Dermis microvascular lymphatic vessel endothelial cell (primary cell): ENCODE measurements at regions not wholly inside any gene's neighbourhood (a gene's known extent, or its start where the extent isn't known, plus 50 kb on each side); places are given as distances from the start of the nearest gene placed in this dataset.

Experiments
- DNase-seq, 2 donors: peaks; one replicate each; pipeline versions ENCODE4 v3.0.0 to v3.0.0-alpha.2; 2010; ENCODE audit warnings: low read depth in 2 of 2

DNA sequence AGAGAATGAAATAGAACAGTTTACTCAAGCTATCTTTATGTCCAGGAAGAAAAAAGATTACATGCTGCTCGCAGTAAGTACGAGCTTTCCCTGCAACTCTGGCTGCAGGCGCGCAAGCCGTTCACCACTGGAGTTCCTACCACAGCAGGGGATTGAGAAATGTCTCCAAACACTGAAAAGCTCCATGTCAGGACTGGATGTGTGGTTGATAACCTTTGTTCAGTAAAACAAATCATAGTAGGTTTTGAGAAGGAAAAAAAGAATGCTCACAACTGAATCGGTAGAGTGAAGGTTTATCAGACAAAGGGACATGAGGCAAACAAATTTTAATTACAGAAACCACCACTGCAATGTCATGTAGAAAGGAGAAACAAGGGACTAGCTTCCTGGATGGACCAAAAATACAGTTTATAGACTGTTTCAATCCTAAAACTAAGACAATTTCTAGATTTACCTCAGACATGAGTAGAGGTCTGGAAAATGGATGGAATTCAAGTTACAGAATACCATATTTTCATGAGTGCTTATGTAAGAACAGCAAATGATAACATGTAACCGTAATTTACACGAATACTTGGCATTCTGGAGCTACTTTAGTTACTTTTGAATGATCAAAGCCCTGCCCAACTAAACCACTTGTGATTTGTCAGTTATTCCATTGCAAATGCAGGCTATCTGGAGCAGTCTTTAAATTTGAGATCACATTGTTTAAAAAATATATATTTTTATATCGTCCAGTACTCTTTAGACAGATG, 471.1 kb downstream of the SHQ1 start:
- no peak for DNase-seq

GRCh38 chr3:72375237-72376076, 472.8 kb downstream of the SHQ1 start:
- no peak for DNase-seq

- DNase-seq: no peak
Observed at GRCh38 chr3:72373139-72373538, 475.1 kb downstream of the SHQ1 start.

- DNase-seq: no peak
Observed at GRCh38 chr3:72372161-72372560, 476.1 kb downstream of the SHQ1 start.

DNA sequence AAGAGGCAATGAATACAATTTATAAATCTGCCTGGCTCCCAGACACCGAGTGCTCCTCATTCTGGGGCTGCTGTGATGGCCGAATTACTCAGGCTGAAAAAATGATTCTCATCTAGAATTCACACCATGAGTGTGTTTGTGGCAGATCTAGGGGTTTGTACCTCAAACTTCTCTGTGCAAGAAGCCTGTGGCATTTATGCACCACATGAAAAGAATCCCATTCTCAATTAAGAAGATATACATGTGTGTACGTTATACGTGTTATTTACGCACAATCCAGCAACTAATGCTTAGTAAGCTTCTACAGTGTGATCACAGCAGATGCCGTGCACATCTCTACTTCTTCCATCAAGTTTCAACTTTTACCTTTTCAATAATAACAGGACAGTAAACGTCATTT, 476.8 kb downstream of the SHQ1 start:
- DNase-seq: no peak

DNA sequence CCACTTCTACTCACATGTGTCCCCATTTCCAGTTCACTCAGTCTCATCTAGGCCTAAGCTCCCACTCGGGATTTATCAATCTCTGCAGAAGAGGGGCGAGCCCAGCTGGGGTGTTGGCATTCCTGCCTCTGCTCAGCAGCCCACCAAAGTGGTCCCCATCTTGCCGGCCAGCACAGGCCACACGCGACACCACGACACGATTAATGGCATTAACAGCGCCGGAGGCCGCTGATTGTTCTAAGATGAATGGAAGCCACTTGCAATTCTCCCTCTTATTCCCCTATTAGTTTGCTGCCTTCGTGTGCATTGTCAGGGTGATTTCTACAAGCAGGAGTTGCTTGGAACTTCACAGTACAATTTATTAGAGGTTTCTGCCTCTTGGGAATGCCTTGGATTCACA, 477.3 kb downstream of the SHQ1 start:
- no peak for DNase-seq

DNA sequence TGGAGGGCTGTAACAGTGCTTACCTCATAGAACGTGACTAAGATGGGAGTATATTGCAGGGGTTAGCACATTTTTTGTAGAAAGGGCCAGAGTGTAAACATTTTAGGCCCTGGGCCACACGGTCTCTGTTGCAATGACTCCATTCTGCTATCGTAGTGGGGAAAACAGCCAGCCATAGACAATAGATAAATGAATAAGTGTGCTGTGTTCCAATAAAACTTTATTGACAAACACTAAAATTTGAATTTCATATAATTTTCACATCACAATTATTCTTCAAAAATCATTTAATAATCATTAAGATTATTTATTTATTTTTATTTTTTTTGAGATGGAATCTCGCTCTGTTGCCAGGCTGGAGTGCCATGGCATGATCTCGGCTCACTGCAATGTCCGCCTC, 478.6 kb downstream of the SHQ1 start:
- no peak for DNase-seq

- DNase-seq: no peak
Observed at GRCh38 chr3:72368331-72368975, 479.8 kb downstream of the SHQ1 start.

DNA sequence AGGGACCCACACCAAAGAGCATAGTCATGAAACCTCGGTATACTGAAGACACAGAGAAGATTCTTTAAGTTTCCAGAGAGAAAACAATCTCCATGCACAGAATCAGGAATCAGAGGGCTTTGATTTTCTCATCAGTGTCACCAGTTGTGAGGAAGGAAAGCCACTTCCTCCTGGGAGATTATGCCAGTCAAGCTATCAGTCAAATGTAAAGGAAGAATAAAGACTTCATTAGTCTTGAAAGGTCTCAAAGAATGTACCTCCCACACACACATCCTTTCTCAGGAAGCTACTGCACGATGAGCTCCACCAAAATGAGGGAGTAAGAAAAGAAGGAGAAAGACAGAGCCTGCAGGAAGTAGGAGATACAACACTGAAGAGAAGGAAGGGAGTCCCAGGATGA, 486.3 kb downstream of the SHQ1 start:
- no peak for DNase-seq

GRCh38 chr3:72359743-72360142, 488.5 kb downstream of the SHQ1 start:
- DNase-seq: no peak

- no peak for DNase-seq
Observed at GRCh38 chr3:72355168-72355567, 493.1 kb downstream of the SHQ1 start.

DNA sequence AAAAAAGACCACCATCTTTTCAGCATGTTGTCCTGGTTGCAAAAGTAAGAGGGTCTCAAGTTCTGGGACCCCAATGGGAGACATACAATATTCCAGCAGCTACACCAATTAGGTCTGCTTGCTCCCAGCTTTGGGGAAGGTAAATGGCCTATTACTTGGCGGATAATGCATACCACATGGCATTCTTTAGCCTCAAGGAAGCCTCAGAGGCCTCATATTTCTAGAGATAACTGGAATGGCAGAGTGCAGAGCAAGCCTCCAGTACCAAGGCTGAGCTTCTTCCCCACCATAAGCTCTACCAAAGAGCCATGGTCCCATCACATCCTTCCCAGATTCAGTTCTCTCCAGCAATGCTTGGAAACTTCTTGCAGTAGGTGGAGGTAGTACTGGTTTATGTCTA, 493.8 kb downstream of the SHQ1 start:
- no peak for DNase-seq

DNA sequence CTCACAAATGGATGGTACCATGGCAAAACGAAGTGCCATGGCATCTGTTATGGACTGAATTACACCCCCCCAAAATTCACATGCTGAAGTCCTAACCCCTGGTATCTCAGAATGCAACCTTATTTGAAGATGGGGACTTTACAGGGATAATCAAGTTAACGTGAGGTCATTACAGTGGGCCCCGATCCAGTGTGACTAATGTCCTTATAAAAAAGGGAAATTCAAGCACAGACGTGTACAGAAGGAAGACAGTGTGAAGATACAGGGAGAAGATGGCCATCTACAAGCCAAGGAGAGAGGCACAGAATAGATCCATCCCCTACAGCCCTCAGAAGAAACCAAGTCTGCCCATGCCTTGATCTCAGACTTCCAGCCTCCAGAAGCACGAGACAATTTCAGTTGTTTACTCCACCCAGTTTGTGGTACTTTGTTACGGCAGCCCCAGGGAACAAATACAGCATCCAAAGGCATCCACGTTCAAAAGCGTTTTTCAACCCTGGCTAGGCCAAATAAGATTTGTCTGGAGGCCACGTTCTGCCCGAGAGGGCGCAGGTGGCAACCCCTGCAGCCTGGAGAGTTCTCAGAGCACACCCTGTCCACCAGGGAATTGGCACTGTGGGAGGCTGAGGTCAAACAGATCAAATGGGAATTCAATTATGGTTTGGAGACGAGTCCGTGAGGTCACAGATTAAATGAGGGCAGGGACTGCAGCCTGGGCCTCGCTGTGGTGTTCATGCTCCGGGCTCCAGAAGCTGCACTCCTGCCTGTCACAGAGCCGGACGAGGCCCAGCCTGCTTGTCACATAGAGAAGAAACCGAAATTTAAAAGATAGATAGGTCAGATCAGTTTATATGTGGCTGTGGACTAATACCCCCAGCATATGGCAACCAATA, 494.8 kb downstream of the SHQ1 start:
- DNase-seq: no peak

DNA sequence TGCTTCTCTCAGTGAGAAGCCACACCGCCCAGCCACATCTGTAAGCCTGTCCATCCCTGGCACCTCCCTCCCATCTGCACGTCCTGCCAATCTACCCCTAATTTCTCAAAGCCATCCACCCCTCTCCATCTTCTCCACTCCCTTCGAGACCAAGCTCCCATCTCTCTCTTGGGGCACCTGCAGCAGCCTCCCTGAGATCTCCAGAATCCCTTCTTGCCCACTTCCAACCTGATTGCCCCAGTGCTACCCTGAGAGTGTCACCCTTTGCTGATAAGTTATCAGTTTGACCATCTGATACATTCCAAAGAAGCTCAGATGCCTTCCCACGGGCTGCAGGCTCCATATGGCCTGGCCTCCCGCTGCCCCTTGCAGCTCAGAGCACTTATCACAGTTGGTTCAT, 496.1 kb downstream of the SHQ1 start:
- DNase-seq: no peak

- no peak for DNase-seq
Observed at GRCh38 chr3:72351536-72351935, 496.7 kb downstream of the SHQ1 start.

DNA sequence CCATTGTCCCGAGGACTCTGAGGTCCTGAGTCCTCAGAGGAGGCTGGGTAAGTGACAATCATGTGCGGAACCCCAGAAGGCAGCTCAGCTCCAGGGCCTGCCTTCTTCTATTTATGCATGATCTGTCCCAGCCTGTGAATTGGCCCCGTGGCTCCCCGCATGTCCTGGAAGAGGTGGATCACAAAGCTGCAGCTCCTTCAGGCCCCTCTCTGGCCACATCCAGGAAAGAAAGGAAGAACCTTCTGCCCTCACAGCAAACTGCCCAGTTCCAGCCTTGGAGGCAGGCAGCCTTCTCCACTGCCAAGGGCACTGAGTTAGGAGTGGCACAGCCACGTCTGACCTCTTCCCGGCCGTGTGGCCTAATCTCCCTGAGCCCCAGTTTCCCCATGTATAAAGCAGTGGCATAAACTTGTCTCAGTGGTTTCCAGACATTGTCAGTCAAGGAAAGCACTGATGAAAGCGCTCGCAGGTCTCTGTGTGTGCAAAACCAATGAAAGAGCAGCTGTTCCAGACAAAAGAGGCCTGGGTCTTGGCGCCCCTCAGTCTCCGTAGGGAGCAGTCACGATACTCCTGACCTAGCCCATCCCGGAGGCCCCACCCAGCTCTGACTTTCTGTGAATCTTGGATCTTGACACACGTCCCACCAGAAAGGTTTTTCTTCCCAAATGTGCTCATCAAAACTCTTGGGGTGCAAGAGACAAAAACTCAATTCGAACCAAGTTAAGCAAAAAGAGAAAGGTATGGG, 497.3 kb downstream of the SHQ1 start:
- no peak for DNase-seq

DNA sequence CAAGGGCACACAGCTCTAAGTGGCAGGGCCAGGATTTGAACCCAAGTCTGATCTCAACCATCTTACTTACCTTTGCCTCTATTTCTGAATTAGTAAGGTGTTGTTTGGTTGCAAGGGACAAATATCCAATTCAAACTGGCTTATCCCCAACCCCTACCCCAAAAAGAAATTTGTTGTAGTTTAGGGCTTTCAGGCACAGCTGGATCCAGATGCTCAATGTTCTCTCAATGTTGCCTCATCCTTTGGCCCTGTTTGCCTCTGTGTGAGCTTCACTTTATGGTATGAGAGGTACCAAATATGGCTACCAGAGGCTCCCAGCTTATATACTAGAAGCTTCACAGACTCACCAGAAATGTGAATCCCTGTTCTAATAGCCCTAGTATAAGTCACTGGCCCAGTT, 499.9 kb downstream of the SHQ1 start:
- DNase-seq: no peak

- peak; percentile 9 to 69 for DNase-seq
Observed at GRCh38 chr3:72347819-72348319, 500.4 kb downstream of the SHQ1 start.

- DNase-seq: peak in 1 of 2 donors; percentile 79
Observed at GRCh38 chr3:72346526-72346926, 501.7 kb downstream of the SHQ1 start.

GRCh38 chr3:72345980-72346379, 502.3 kb downstream of the SHQ1 start:
- no peak for DNase-seq
